OCI-LY3 (cell line): ENCODE measurements at regions not wholly inside any gene's neighbourhood (a gene's known extent, or its start where the extent isn't known, plus 50 kb on each side); places are given as distances from the start of the nearest gene placed in this dataset.

Experiments
- EZH2phosphoT487 ChIP-seq: fragments of 200-600 bp; shearing (Covaris generic); IDR thresholded peaks from 2 replicates; pipeline ENCODE4 v1.6.1; 2018; ENCODE audit warnings: antibody characterized with exemption, mixed run types, low read depth
- TF ChIP-seq, protein P1 (sequence below): fragments of 200-600, 300-600 bp; sonication (generic); IDR thresholded peaks from 2 replicates; pipeline ENCODE4 v1.5.1; 2014; ENCODE audit warnings: antibody characterized with exemption, low read length, low read depth

DNA sequence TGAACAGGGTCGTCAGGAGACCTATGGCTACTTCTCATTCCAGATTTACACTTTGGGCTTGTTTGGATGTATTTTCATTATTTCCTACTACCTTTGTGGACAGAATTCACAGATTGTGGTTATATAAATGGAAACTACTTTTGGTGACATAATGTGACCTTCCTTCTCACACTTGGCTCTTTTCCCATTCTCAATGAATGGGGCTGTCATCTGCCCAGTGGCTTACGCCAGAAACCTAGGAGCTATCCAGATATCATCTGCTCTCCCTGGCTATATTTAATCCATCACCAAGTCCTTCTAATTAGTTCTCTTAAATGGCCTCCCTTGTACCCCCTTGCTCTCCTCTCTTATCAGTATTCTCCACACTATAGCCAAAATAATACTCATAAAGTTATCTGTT lies 1606.8 kb downstream of the KHDRBS2 start:
- TF ChIP-seq, protein P1, sequence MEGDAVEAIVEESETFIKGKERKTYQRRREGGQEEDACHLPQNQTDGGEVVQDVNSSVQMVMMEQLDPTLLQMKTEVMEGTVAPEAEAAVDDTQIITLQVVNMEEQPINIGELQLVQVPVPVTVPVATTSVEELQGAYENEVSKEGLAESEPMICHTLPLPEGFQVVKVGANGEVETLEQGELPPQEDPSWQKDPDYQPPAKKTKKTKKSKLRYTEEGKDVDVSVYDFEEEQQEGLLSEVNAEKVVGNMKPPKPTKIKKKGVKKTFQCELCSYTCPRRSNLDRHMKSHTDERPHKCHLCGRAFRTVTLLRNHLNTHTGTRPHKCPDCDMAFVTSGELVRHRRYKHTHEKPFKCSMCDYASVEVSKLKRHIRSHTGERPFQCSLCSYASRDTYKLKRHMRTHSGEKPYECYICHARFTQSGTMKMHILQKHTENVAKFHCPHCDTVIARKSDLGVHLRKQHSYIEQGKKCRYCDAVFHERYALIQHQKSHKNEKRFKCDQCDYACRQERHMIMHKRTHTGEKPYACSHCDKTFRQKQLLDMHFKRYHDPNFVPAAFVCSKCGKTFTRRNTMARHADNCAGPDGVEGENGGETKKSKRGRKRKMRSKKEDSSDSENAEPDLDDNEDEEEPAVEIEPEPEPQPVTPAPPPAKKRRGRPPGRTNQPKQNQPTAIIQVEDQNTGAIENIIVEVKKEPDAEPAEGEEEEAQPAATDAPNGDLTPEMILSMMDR: no peak
- no peak for TF ChIP-seq EZH2phosphoT487
